ENCODE measurements at regions not wholly inside any gene's neighbourhood (a gene's known extent, or its start where the extent isn't known, plus 50 kb on each side); places are given as distances from the start of the nearest gene placed in this dataset.
A peak's percentile ranks its signal among the peaks of the same experiment; 100 is the strongest.
"Not testable (repeated sequence)": the region's sequence is repeated elsewhere in the genome, so short reads cannot be mapped to it uniquely, and the experiment has no call there.

DNA sequence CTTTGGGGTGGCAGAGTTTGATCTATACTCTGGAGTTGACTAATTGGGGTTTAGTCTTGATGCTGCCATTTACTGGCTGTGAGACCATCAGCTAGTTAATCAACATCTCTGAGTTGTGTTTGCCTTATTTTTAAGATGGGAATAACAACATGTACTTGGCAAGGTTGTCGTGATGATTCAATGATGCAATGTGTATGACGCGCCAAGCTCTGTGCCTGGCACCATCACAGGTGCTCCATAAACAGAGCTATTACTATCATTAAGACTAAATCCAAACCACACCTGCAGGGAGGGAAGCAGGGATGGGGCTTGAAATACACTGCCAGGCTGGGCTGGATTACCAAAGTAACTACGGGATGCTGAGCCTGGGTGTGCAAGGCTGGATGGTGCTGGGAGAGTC is 60.1 kb upstream of the E2F3 start:
- peaks cover 13% of the 10 kb centered on the region for H3K27me3 Mint-ChIP-seq (ENCODE audit: insufficient read depth)
- H3K27ac Mint-ChIP-seq, result no peak overlapping the region
- no peaks in the 10 kb centered on the region for H3K36me3 Mint-ChIP-seq (ENCODE audit: low read depth)
- H3K4me1 Mint-ChIP-seq (ENCODE audit: low read depth), result no peaks in the 10 kb centered on the region
- no peak overlapping the region for H3K4me3 Mint-ChIP-seq
- no peak for DNase-seq
- H3K9me3 Mint-ChIP-seq, result no peaks in the 10 kb centered on the region
- TF ChIP-seq, protein P1, sequence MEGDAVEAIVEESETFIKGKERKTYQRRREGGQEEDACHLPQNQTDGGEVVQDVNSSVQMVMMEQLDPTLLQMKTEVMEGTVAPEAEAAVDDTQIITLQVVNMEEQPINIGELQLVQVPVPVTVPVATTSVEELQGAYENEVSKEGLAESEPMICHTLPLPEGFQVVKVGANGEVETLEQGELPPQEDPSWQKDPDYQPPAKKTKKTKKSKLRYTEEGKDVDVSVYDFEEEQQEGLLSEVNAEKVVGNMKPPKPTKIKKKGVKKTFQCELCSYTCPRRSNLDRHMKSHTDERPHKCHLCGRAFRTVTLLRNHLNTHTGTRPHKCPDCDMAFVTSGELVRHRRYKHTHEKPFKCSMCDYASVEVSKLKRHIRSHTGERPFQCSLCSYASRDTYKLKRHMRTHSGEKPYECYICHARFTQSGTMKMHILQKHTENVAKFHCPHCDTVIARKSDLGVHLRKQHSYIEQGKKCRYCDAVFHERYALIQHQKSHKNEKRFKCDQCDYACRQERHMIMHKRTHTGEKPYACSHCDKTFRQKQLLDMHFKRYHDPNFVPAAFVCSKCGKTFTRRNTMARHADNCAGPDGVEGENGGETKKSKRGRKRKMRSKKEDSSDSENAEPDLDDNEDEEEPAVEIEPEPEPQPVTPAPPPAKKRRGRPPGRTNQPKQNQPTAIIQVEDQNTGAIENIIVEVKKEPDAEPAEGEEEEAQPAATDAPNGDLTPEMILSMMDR (IDR thresholded peaks at IDR 0.05), result no peak

- not testable (repeated sequence) for H3K27me3 Mint-ChIP-seq (ENCODE audit: insufficient read depth); H3K9me3 Mint-ChIP-seq; DNase-seq; H3K27ac Mint-ChIP-seq; H3K4me3 Mint-ChIP-seq; H3K36me3 Mint-ChIP-seq (ENCODE audit: low read depth)
- peaks cover 30% of the 10 kb centered on the region for H3K4me1 Mint-ChIP-seq (ENCODE audit: low read depth)
Observed at GRCh38 chr6:20346948-20347347, 54.7 kb upstream of the E2F3 start.

GRCh38 chr6:20348041-20348440 is 53.6 kb upstream of the E2F3 start:
- peak; percentile 24 for DNase-seq
- Mint-ChIP-seq H3K4me1 (ENCODE audit: low read depth) (peaks cover 30% of the 10 kb centered on the region), H3K27me3 (ENCODE audit: insufficient read depth) (peaks cover 6% of the 10 kb centered on the region), H3K4me3 (no peak overlapping the region), H3K36me3 (ENCODE audit: low read depth) (no peaks in the 10 kb centered on the region), H3K9me3 (peaks cover 5% of the 10 kb centered on the region), H3K27ac (peak overlapping the region; percentile 8; the same call in 1 of the 2 replicates)
- TF ChIP-seq, protein P1 (IDR thresholded peaks at IDR 0.05), result no peak

GRCh38 chr6:20349225-20349624 is 52.5 kb upstream of the E2F3 start:
- H3K9me3 Mint-ChIP-seq, result peaks cover 8% of the 10 kb centered on the region
- no peaks in the 10 kb centered on the region for H3K36me3 Mint-ChIP-seq (ENCODE audit: low read depth)
- peaks cover 6% of the 10 kb centered on the region for H3K27me3 Mint-ChIP-seq (ENCODE audit: insufficient read depth)
- TF ChIP-seq, protein P1 (IDR thresholded peaks at IDR 0.05), result no peak
- H3K4me1 Mint-ChIP-seq (ENCODE audit: low read depth), result peaks cover 30% of the 10 kb centered on the region
- H3K27ac Mint-ChIP-seq, result no peak overlapping the region
- DNase-seq, result no peak
- H3K4me3 Mint-ChIP-seq, result no peak overlapping the region

DNA sequence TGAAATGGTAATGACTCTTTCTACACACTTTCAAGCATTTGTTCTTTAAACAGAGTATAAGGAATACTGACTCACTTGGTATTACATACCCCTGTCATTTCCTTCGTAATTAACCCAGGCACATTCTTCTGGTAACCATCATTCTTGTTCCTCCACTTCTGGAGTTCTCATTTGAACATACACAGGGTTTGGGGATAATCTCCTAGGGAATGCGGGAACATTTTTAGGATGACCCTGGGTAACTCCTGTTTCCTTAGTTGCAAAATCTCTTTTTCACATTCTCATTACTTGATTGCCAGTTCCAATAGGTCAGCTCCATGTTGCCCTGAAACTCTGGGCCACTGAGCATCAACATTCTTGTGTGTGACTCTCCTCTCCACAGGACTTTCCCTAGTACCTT is 51.5 kb upstream of the E2F3 start:
- TF ChIP-seq, protein P1 (IDR thresholded peaks at IDR 0.05), result no peak
- Mint-ChIP-seq H3K27ac (peak overlapping the region; percentile 18; the same call in 1 of the 2 replicates), H3K36me3 (ENCODE audit: low read depth) (no peaks in the 10 kb centered on the region), H3K9me3 (peaks cover 8% of the 10 kb centered on the region), H3K27me3 (ENCODE audit: insufficient read depth) (peaks cover 5% of the 10 kb centered on the region), H3K4me1 (ENCODE audit: low read depth) (peaks cover 30% of the 10 kb centered on the region), H3K4me3 (no peak overlapping the region)
- peak; percentile 55 for DNase-seq

DNA sequence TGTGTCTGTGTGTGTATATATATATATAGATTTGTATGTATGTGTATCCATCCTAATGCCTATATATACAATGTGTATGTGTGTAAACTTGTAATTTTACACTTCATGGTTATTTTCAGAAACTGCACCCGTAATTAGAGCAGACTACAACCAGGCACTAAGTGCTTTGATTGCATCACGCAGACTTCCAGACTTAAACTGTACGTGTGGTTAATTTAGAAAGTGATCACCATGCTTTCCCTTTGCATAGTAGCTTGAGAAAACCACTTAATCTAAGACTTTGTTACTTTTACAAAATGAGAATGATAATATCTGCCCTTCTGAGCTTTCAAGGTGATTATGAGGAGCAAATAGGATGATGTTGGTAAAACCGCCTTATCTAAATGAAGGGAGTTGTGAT is 50.1 kb upstream of the E2F3 start:
- TF ChIP-seq, protein P1 (IDR thresholded peaks at IDR 0.05), result no peak
- DNase-seq, result no peak
- H3K4me3 Mint-ChIP-seq, result no peak overlapping the region
- no peaks in the 10 kb centered on the region for H3K36me3 Mint-ChIP-seq (ENCODE audit: low read depth)
- peaks cover 8% of the 10 kb centered on the region for H3K9me3 Mint-ChIP-seq
- H3K27me3 Mint-ChIP-seq (ENCODE audit: insufficient read depth), result peaks cover 6% of the 10 kb centered on the region
- peaks cover 30% of the 10 kb centered on the region for H3K4me1 Mint-ChIP-seq (ENCODE audit: low read depth)
- no peak overlapping the region for H3K27ac Mint-ChIP-seq

Measured in HFFc6 (cell line).